Uterus (tissue), 3 donors: ENCODE measurements at regions not wholly inside any gene's neighbourhood (a gene's known extent, or its start where the extent isn't known, plus 50 kb on each side); places are given as distances from the start of the nearest gene placed in this dataset.

Source experiments
- DNase-seq, 2 donors: peaks; one replicate each; pipeline ENCODE4 v3.0.0-alpha.2; 2019 to 2020
- H3K27ac ChIP-seq, 2 donors: fragments of 200-600 bp; sonication (generic); 1 replicate in 1 of 2; 2 replicates in 1 of 2; pipeline ENCODE4 v1.5.1; 2016 to 2018
- H3K27me3 ChIP-seq, 2 donors: fragments of 200-600 bp; sonication (generic); one replicate each; pipeline ENCODE4 v1.5.1; 2018 to 2019; ENCODE audit warnings: control low read depth in 1 of 2
- H3K36me3 ChIP-seq, 2 donors: fragments of 200-600 bp; sonication (generic); one replicate each; pipeline ENCODE4 v1.5.1; 2019; ENCODE audit warnings: control low read depth in 1 of 2
- H3K4me1 ChIP-seq, 2 donors: fragments of 200-600 bp; sonication (generic); one replicate each; pipeline ENCODE4 v1.5.1; 2018 to 2019; ENCODE audit warnings: control low read depth in 1 of 2
- H3K4me3 ChIP-seq, 2 donors: fragments of 200-600 bp; sonication (generic); 1 replicate in 1 of 2; 2 replicates in 1 of 2; pipeline ENCODE4 v1.5.1; 2018 to 2019; ENCODE audit warnings: mild to moderate bottlenecking in 1 of 2
- H3K9me3 ChIP-seq, 2 donors: fragments of 200-600 bp; sonication (generic); one replicate each; pipeline ENCODE4 v1.5.1; 2019; ENCODE audit warnings: control low read depth in 1 of 2
- CTCF ChIP-seq, 4 experiments: fragments of 200-600 bp in 2 of 4; fragments of 450-650 bp in 2 of 4; sonication (generic) in 2 of 4; IDR thresholded peaks; one replicate each; pipeline ENCODE4 v1.5.1; 2016 to 2019; ENCODE audit warnings: antibody characterized with exemption in 4 of 4, mild to moderate bottlenecking in 2 of 4, moderate library complexity in 1 of 4
- POLR2A ChIP-seq, 2 donors: fragments of 450-650 bp; IDR thresholded peaks; one replicate each; pipeline ENCODE4 v1.6.1; 2016; ENCODE audit warnings: antibody characterized with exemption in 2 of 2, mild to moderate bottlenecking in 1 of 2, moderate library complexity in 1 of 2
- intact Hi-C: fragments of 100-400 bp; cut with DNase I; formaldehyde crosslinking; loops from one replicate; pipeline ENCODE4 v1.15.1; 2023; ENCODE audit warnings: low total_unique reads
- donor health status: DM: yes; HTN: yes; CAD: no.

GRCh38 chr4:7124689-7125442 lies 57.0 kb upstream of the GRPEL1 start:
- H3K4me1 ChIP-seq: peaks cover 0 to 6% of the 10 kb centered on the region in 2 donors
- H3K27ac ChIP-seq: peak overlapping the region; percentile 7 to 61
- no peak for TF ChIP-seq CTCF (IDR thresholded peaks at IDR 0.05)
- TF ChIP-seq POLR2A (IDR thresholded peaks at IDR 0.05): no peak
- no peak overlapping the region for H3K4me3 ChIP-seq
- no peaks in the 10 kb centered on the region for H3K36me3 ChIP-seq
- intact Hi-C loops: no loop called here
- peak; percentile 75 to 76 for DNase-seq
- no peaks in the 10 kb centered on the region for H3K27me3 ChIP-seq
- H3K9me3 ChIP-seq: no peaks in the 10 kb centered on the region

GRCh38 chr4:7121866-7122653 lies 54.2 kb upstream of the GRPEL1 start:
- Histone ChIP-seq H3K27me3 (no peaks in the 10 kb centered on the region), H3K9me3 (no peaks in the 10 kb centered on the region), H3K36me3 (no peaks in the 10 kb centered on the region), H3K4me1 (no peaks in the 10 kb centered on the region), H3K4me3 (no peak overlapping the region), H3K27ac (no peak overlapping the region)
- intact Hi-C loops: no loop called here
- DNase-seq: no peak
- no peak for TF ChIP-seq CTCF (IDR thresholded peaks at IDR 0.05)

GRCh38 chr4:7121174-7121573 lies 53.3 kb upstream of the GRPEL1 start:
- Histone ChIP-seq H3K9me3 (no peaks in the 10 kb centered on the region), H3K4me3 (no peak overlapping the region), H3K36me3 (no peaks in the 10 kb centered on the region), H3K4me1 (no peaks in the 10 kb centered on the region), H3K27ac (no peak overlapping the region), H3K27me3 (no peaks in the 10 kb centered on the region)
- no peak for TF ChIP-seq CTCF (IDR thresholded peaks at IDR 0.05)
- TF ChIP-seq POLR2A (IDR thresholded peaks at IDR 0.05): no peak
- no peak for DNase-seq
- intact Hi-C loops: no loop called here

GRCh38 chr4:7120341-7120740 lies 52.5 kb upstream of the GRPEL1 start:
- no peaks in the 10 kb centered on the region for H3K27me3 ChIP-seq
- intact Hi-C loops: no loop called here
- H3K36me3 ChIP-seq: no peaks in the 10 kb centered on the region
- no peak overlapping the region for H3K27ac ChIP-seq
- H3K4me1 ChIP-seq: no peaks in the 10 kb centered on the region
- DNase-seq: no peak
- no peak overlapping the region for H3K4me3 ChIP-seq
- no peak for TF ChIP-seq CTCF (IDR thresholded peaks at IDR 0.05)
- H3K9me3 ChIP-seq: no peaks in the 10 kb centered on the region
